HepG2 (cell line): ENCODE measurements at regions not wholly inside any gene's neighbourhood (a gene's known extent, or its start where the extent isn't known, plus 50 kb on each side); places are given as distances from the start of the nearest gene placed in this dataset.
A peak's percentile ranks its signal among the peaks of the same experiment; 100 is the strongest.

Experiments
- ATAC-seq: fragments of 200-7000 bp; cut with Tn5 transposase; 3 replicates; pipeline ENCODE4 v1.9.1; 2020; ENCODE audit warnings: mild to moderate bottlenecking, moderate library complexity
- BruUV-seq: library from RNA; stranded (reverse); fragments of 400-500 nt; replicated peaks from 2 replicates; lab custom pipeline; 2021; lab: Mats Ljungman, UMichigan
- CTCF ChIA-PET: fragments of 300-600 bp; formaldehyde crosslinking; extraction: SDS; loops from one replicate; lab custom pipeline; 2021; ENCODE audit warnings: low total read pairs, inconsistent platforms, low intra/inter-chr PET ratio; lab: Yijun Ruan, JAX
- POLR2A ChIA-PET: fragments of 350-600 bp; sonication (Branson Sonifier 250); formaldehyde crosslinking; loops from one replicate; lab custom pipeline; 2020; ENCODE audit warnings: antibody characterized with exemption, inconsistent platforms; lab: Yijun Ruan, JAX
- DNase-seq: peaks from one replicate; pipeline ENCODE4 v3.0.0-alpha.2; 2015; ENCODE audit warnings: low spot score
- FAIRE-seq: peaks from 3 replicates; lab custom pipeline; 2011; peaks lifted over from hg19 to GRCh38; lab: Jason Lieb, UNC
- H2AFZ ChIP-seq: one replicate; pipeline ENCODE4 v1.6.1; 2011; ENCODE audit warnings: low read length, inconsistent platforms
- H3K27ac ChIP-seq: fragments of 300-600 bp; 3 replicates; pipeline ENCODE4 v1.8.0; 2011; ENCODE audit warnings: mixed run types, mild to moderate bottlenecking, mixed read lengths, low read length, inconsistent platforms; ENCODE audit not compliant: insufficient read depth; ENCODE audit errors: extremely low read length
- H3K27me3 ChIP-seq, 2 experiments: fragments of 200-600 bp in 1 of 2; 2 replicates in 1 of 2; 3 replicates in 1 of 2; pipeline versions ENCODE4 v1.6.0 to v1.8.0; 2011; ENCODE audit warnings: low read length in 2 of 2, mild to moderate bottlenecking in 2 of 2, moderate library complexity in 2 of 2, inconsistent platforms in 1 of 2; ENCODE audit not compliant: insufficient read depth in 2 of 2, control insufficient read depth in 1 of 2
- H3K36me3 ChIP-seq, 2 experiments: fragments of 200-600 bp in 1 of 2; replicated peaks in 1 of 2; 2 replicates in 1 of 2; 3 replicates in 1 of 2; pipeline versions ENCODE4 v1.5.1 to v1.8.0; 2011; ENCODE audit warnings: low read length in 2 of 2, inconsistent platforms in 1 of 2; ENCODE audit not compliant: insufficient read depth in 2 of 2, control insufficient read depth in 1 of 2
- H3K4me1 ChIP-seq: 2 replicates; pipeline ENCODE4 v1.5.1; 2012; ENCODE audit warnings: low read length, inconsistent platforms; ENCODE audit not compliant: insufficient read depth
- H3K4me2 ChIP-seq: 2 replicates; pipeline ENCODE4 v1.6.0; 2011; ENCODE audit warnings: low read depth, low read length, inconsistent platforms
- H3K4me3 ChIP-seq, 3 experiments: fragments of 200-600 bp in 1 of 3; sonication (generic), shearing (Covaris generic) in 1 of 3; replicated peaks in 1 of 3; 2 replicates each; pipeline ENCODE4 v1.5.1; 2011 to 2016; ENCODE audit warnings: low read length in 3 of 3, inconsistent platforms in 2 of 3, low read depth in 2 of 3, mild to moderate bottlenecking in 2 of 3, control low read depth in 1 of 3, mixed read lengths in 1 of 3; ENCODE audit not compliant: insufficient read depth in 1 of 3
- H3K79me2 ChIP-seq: one replicate; pipeline ENCODE4 v1.6.1; 2011; ENCODE audit warnings: low read length, inconsistent platforms; ENCODE audit not compliant: insufficient read depth
- H3K9ac ChIP-seq: 2 replicates; pipeline ENCODE4 v1.6.0; 2011; ENCODE audit warnings: mild to moderate bottlenecking, low read depth, low read length, inconsistent platforms; ENCODE audit not compliant: insufficient read depth
- H3K9me3 ChIP-seq: 2 replicates; pipeline ENCODE4 v1.5.1; 2012; ENCODE audit warnings: mild to moderate bottlenecking, low read length
- H4K20me1 ChIP-seq: 2 replicates; pipeline ENCODE4 v1.6.0; 2011; ENCODE audit warnings: inconsistent platforms, mild to moderate bottlenecking, low read length, moderate library complexity; ENCODE audit not compliant: insufficient read depth
- ATF7 ChIP-seq, 2 experiments: fragments of 450-650 bp in 1 of 2; sonication (generic) in 1 of 2; formaldehyde crosslinking in 1 of 2; IDR thresholded peaks; 2 replicates each; pipeline versions ENCODE4 v1.4.0 to v1.6.1; 2016 to 2020; ENCODE audit warnings: antibody characterized with exemption in 1 of 2, mild to moderate bottlenecking in 1 of 2, missing genetic modification reagents in 1 of 2
- CEBPB ChIP-seq: IDR thresholded peaks from 2 replicates; pipeline ENCODE4 v1.6.1; 2011; ENCODE audit warnings: low read depth, low read length, improper control_type of control experiment, borderline replicate concordance
- KLF15 ChIP-seq: sonication (generic); formaldehyde crosslinking; IDR thresholded peaks from 2 replicates; pipeline ENCODE4 v1.8.1; 2023; ENCODE audit warnings: borderline replicate concordance, mild to moderate bottlenecking, inconsistent platforms, missing genetic modification reagents, mixed read lengths
- POGZ ChIP-seq: sonication (generic); formaldehyde crosslinking; IDR thresholded peaks from 2 replicates; pipeline ENCODE4 v1.4.0; 2020; ENCODE audit warnings: mild to moderate bottlenecking, missing genetic modification reagents
- SCMH1 ChIP-seq: sonication (generic); formaldehyde crosslinking; IDR thresholded peaks from 2 replicates; pipeline ENCODE4 v1.9.0; 2021; ENCODE audit warnings: missing genetic modification reagents, mild to moderate bottlenecking, borderline replicate concordance
- TEAD3 ChIP-seq: optimal IDR thresholded peaks from 2 replicates; pipeline ENCODE3; 2016; ENCODE audit warnings: borderline replicate concordance
- TMF1 ChIP-seq: sonication (generic); formaldehyde crosslinking; IDR thresholded peaks from 2 replicates; pipeline ENCODE4 v1.8.1; 2022; ENCODE audit warnings: low read depth, missing genetic modification reagents
- ZFY ChIP-seq: sonication (generic); formaldehyde crosslinking; IDR thresholded peaks from 2 replicates; pipeline ENCODE4 v1.4.0; 2020; ENCODE audit warnings: missing genetic modification reagents
- ZNF256 ChIP-seq: sonication (generic); formaldehyde crosslinking; conservative IDR thresholded peaks from 2 replicates; pipeline ENCODE4 v1.4.0; 2020; ENCODE audit warnings: missing genetic modification reagents
- ZNF761 ChIP-seq: sonication (generic); formaldehyde crosslinking; conservative IDR thresholded peaks from 2 replicates; pipeline ENCODE4 v1.4.0; 2020; ENCODE audit warnings: mild to moderate bottlenecking, missing genetic modification reagents
- whole genome bisulfite sequencing: methylation state at CpG from one replicate; pipeline ENCODE4 v1.1.6; 2017; ENCODE audit warnings: low lambda C conversion rate; 5-methylcytosine and 5-hydroxymethylcytosine counted together
- in situ Hi-C: cut with HindIII; loops from 2 replicates; pipeline ENCODE4 v1.10.0; 2017; ENCODE audit warnings: low pct_unique_long_range_greater_than_20kb; ENCODE audit not compliant: extremely low pct_ligation_motif_present
- intact Hi-C: fragments of 100-400 bp; cut with micrococcal nuclease; formaldehyde crosslinking; loops from one replicate; pipeline ENCODE4 v1.10.0; 2022; ENCODE audit not compliant: unreplicated experiment
- TF ChIP-seq, protein P1 (sequence below): IDR thresholded peaks from 2 replicates; pipeline ENCODE4 v1.6.1; 2016; ENCODE audit warnings: low read depth
- TF ChIP-seq, protein P2 (sequence below): sonication (generic); formaldehyde crosslinking; IDR thresholded peaks from 2 replicates; pipeline ENCODE4 v1.9.0; 2021; ENCODE audit warnings: missing genetic modification reagents, borderline replicate concordance

DNA sequence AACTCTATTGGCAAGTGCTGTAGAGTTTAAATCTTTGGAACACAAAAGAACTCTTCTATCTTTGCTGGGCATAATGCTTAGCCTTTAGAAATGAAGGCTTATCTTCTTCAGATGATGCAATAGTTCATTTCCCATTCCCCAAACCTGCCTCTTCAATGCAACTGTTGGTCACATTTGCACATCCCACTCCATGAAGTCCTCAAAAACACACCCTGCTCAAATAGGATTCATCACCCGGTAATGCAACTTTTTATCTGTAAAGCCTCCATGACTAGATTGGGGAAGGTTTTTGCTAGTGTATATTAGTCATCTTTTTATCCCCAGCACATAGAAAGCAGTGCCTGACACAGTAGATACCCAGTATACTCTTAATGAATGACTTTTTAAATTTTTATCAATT, 376.4 kb downstream of the RBM43 start:
- in situ Hi-C loops (no loop called here), intact Hi-C loops (no loop called here)
- Histone ChIP-seq H3K4me1 (no peaks in the 10 kb centered on the region), H4K20me1 (no peaks in the 10 kb centered on the region), H3K4me3 (no peak overlapping the region), H3K9me3 (no peaks in the 10 kb centered on the region), H3K27ac (no peak overlapping the region), H3K9ac (no peak overlapping the region), H3K4me2 (no peak overlapping the region), H3K79me2 (no peaks in the 10 kb centered on the region), H2AFZ (no peak overlapping the region), H3K27me3 (no peaks in the 10 kb centered on the region), H3K36me3 (no peaks in the 10 kb centered on the region)
- no peak for DNase-seq
- ChIA-PET CTCF (no interaction called here), POLR2A (no interaction called here)
- no peak for ATAC-seq
- WGBS = 41% methylated on average over 1 of the region's 1 CpG
- TF ChIP-seq ZNF256 (CRISPR knock-in tag) (no peak), POGZ (CRISPR knock-in tag) (no peak), ZFY (no peak), CEBPB (peak; percentile 69), TMF1 (CRISPR knock-in tag) (no peak), SCMH1 (CRISPR knock-in tag) (no peak), ZNF761 (CRISPR knock-in tag) (no peak), ATF7 (IDR thresholded peaks at IDR 0.05) (peak; percentile 68), ATF7 (CRISPR knock-in tag; IDR thresholded peaks at IDR 0.05) (no peak), TEAD3 (CRISPR knock-in tag) (no peak), KLF15 (no peak)
- TF ChIP-seq, protein P1, sequence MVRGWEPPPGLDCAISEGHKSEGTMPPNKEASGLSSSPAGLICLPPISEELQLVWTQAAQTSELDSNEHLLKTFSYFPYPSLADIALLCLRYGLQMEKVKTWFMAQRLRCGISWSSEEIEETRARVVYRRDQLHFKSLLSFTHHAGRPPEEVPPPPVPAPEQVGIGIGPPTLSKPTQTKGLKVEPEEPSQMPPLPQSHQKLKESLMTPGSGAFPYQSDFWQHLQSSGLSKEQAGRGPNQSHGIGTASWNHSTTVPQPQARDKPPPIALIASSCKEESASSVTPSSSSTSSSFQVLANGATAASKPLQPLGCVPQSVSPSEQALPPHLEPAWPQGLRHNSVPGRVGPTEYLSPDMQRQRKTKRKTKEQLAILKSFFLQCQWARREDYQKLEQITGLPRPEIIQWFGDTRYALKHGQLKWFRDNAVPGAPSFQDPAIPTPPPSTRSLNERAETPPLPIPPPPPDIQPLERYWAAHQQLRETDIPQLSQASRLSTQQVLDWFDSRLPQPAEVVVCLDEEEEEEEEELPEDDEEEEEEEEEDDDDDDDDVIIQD (CRISPR knock-in tag) = no peak
- TF ChIP-seq, protein P2, sequence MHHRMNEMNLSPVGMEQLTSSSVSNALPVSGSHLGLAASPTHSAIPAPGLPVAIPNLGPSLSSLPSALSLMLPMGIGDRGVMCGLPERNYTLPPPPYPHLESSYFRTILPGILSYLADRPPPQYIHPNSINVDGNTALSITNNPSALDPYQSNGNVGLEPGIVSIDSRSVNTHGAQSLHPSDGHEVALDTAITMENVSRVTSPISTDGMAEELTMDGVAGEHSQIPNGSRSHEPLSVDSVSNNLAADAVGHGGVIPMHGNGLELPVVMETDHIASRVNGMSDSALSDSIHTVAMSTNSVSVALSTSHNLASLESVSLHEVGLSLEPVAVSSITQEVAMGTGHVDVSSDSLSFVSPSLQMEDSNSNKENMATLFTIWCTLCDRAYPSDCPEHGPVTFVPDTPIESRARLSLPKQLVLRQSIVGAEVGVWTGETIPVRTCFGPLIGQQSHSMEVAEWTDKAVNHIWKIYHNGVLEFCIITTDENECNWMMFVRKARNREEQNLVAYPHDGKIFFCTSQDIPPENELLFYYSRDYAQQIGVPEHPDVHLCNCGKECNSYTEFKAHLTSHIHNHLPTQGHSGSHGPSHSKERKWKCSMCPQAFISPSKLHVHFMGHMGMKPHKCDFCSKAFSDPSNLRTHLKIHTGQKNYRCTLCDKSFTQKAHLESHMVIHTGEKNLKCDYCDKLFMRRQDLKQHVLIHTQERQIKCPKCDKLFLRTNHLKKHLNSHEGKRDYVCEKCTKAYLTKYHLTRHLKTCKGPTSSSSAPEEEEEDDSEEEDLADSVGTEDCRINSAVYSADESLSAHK (CRISPR knock-in tag) = no peak
- BruUV-seq = no TSS peak
- no peak for FAIRE-seq
